ENCODE measurements at regions not wholly inside any gene's neighbourhood (a gene's known extent, or its start where the extent isn't known, plus 50 kb on each side); places are given as distances from the start of the nearest gene placed in this dataset.

DNA sequence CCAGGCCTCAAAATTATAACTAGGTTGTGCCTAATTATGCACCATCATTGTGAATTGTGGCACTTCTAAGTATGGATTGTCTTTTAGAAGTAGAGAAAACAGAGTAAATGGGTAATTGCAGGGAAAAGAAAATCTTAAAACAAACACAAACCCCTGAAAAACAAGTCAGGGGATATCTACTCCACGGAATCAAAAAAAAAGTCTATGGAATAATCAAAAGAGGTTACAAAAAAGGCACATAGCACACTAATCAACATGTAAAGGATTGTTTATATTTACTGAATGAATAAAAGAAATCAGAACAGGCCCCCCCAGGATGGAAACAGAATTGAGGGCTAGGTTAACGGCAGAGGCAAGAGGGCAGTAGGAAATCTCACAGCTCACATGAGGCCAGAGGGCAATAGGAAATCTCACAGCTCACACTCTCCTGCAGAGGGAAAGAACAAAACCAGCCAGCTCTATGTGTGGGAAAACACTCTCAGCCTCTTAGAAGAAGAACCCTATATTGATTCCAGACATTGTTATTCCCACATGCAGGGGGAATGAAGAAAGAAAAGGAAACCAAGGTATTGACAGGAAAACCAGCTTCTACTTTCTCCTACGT lies 72.7 kb upstream of the FNDC3B start:
- TF ChIP-seq EZH2 (IDR thresholded peaks at IDR 0.05; ENCODE audit: insufficient read depth, poor library complexity, severe bottlenecking): no peak
- TF ChIP-seq EZH2phosphoT487 (IDR thresholded peaks at IDR 0.05; ENCODE audit: insufficient read depth, low read depth): no peak

Measured in GM23248 (cell line).